Left kidney (tissue), 1 donor: ENCODE measurements at regions not wholly inside any gene's neighbourhood (a gene's known extent, or its start where the extent isn't known, plus 50 kb on each side); places are given as distances from the start of the nearest gene placed in this dataset.

Experiments
- DNase-seq: peaks from one replicate; pipeline ENCODE4 v3.0.0-alpha.2; 2013

DNA sequence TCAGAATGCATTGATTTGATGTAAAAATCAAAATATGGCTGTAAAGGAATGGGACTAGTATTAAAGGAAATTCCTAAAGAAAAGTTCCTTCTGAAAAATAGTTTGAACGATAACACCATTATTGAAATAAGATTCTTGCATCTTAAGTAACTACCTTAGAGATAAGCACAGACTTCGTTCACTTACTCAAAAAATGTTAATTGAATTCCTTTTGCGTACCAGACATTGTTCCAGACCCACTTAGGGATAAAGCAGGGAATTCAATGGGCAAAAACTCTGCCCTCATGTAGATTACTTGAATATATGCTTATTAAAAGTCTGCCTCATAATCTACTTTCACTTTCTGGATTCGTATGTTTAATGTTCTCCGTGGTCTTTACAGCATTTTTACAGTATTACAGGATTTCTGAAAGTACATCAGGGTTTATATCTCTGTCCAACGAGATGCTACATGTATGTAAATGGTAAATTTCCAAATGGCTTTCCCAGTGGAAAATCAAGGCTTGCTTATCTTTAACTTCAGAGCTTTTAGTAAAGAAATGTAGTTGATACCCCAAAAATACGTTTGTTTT is 213.7 kb downstream of the GXYLT1 start:
- no peak for DNase-seq

DNA sequence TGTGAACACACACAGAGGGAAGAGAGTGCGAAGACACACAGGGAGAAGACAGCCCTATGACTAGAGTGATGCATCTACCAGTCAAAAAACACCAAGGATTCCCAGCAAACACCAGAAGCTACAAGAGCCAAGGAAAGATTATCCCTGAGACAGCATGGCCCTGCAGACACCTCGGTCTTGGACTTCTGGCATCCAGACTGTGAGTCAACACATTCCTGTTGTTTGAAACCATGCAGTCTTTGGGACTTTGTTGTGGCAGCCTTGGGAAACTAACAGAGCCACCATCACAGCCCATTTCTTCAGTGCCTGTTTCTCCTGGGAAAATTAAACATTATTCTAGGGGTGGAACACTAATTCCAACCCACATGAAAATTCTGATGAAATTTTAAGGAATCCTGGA is 220.6 kb downstream of the GXYLT1 start:
- no peak for DNase-seq

DNA sequence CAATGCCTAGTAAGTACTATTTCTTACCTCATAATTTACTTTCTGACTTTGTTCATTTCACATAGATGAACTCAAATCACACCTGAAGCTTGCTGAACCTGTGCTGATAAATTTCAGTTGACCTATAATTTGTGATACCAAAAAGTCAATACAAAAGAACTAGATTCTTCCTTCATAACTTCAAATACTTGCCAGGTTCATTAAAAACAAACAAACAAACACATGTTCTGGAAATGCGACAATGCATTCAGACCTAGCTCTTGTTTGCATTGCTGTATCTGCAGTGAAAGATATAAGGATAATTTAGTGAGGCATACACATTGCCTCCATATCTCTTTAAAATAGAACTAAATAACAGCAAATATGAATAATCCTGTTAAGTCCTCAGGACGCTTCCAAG is 221.3 kb downstream of the GXYLT1 start:
- no peak for DNase-seq

DNA sequence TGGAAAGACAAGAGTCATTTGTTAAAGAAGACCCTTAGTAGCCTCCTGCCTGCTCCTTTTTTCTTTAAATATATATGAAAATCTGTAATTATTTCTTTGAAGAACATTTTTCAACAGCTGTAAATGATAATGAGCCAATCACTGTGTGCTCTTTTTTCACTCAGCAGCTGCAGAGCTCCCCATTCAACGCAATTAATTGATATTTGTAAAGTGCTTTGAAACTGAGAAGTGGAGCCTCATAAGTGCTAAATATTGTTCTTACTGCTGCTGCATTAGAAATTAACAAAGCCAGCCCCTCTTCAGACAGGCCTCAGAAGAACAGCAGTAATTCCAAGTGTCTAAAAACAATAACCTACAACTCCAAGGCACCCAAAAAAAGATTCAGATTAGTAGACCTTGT is 224.3 kb downstream of the GXYLT1 start:
- DNase-seq = no peak

DNA sequence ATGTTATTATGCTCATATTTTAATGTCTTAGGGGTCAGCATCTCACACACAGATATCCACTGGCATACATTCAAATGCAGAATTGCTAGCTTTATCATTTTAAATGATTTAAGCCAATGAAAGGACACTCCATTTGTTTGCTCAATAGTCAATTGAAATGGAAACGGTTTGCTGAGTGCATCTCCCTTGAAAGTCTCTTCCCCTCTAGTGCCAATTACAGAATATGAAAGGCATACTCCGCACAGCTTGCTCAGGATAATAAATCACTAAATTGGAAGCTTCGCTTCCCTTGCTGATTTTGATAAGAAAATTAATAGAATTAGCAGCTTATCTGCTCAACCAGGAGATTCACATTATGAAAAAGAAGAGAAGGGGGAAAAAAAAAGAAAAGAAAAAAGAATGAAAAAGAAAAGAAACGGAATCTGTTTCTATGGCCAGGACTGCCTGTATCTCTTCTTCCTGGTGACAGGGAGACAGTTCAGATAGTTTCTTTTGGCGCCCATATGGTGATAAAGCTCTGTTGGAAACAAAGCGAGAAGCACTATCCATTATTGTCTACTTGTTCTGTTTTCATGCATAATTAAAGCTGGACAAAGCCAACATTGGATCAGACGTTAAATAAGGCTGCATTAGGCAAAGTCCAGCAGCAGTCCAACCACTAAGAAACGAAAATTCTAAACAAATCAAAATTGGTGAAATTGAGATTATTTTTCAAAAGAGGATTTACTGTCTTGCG is 225.0 kb downstream of the GXYLT1 start:
- no peak for DNase-seq

DNA sequence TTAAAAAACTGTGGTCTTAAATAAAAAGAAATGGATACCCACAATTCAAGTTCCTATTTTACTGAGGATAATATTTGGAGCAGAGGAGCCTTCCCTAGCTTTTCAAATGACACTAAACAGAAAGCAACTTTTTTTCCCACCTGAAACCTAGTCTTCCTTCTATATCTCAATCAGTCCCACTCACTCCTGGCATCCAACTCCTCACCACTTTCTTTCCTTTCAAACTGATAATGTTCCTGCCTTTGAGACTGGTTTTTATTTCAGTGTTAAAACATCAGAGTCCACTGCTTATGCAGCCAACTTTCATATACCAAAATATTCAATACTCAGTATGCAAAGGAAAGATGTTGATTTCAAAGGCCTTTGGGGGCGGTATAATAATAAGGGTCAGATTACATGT is 225.6 kb downstream of the GXYLT1 start:
- no peak for DNase-seq

DNA sequence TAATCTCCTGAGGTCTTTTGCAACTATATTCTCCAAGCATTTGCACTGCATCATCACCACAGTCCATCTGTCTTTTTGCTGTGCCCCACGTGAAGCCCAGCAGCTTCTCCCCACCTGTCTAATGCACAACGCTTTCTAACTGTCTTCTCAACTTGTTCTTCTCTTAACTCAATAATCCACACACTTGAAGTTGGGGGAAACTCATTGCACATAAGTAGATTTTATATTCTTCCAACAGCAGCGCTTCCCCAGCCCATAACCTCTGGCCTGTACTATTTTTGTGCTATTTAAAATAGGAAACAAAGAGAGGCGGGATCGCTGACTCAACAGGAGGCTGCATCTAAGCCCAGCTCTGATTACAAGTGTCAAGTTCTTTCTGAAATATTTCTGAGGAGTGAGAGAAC is 226.7 kb downstream of the GXYLT1 start:
- DNase-seq = no peak

DNA sequence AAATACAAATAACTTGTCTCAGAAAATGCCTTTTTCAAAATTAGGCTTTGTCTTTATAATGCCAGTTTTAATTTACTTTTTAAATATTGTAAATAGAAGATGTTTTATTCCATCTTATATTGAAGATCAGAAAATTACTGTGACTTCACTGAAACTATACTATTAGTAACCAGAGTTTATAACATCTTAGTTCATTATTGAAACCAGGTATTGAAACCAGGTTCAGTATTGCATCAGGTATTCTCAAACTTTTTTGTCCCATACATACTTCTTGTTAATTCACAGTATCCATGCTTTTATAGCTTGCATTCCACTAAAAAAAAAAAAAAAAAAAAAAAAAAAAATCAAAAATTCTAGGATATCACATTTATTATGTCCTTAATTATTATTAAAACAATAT is 227.5 kb downstream of the GXYLT1 start:
- DNase-seq = no peak

DNA sequence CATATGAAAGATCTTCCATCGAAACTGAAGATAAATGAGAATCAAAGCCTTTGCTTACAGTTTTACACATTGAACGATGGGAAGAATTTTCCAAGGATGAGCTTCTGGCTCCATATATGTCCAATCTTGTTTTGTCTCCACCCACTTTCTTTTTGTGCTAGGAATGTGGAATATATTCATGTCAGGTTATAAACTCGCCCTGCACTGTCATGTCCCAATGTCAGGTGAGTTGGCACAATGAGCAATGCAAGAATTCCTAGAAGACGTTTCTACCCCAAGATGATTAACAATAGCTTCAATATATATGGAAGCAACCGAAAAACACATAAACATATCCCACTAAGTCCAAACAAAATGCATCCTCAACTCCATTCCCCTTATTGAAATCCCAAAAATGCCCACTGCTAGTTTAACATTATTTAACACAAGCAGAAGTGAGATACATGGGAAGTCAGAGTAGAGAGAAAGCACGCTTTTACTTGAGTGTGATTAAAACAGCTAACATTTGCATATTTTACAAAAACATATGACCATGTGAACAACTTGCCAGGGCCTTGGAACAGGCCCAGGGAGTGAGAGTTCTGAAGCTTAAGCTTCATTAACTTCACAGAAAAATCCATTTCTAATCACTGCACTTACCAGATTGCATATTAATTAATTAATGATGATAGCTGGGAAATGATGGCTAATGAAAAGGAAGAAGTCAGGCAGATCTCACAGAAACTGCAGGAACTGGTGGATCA is 233.9 kb downstream of the GXYLT1 start:
- DNase-seq = no peak

DNA sequence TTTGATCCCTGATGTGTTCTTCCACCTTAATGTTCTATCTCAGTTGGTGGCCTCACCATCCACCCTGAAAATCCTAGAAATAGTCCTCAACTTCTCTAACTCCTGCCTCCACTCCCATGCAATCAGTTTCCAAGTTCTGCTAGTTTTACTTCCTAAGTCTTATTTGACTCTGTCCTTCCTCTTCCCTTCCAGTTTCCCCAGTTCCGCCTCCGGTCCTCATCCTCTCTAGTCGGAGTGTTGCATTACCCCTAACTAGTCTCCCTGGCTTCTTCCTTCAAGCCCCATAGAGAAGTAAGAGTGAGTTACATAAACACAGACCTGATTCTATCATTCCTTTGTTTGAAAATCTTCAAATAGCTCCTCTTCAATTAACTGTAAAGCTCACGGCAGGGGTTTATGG is 236.5 kb downstream of the GXYLT1 start:
- no peak for DNase-seq

DNA sequence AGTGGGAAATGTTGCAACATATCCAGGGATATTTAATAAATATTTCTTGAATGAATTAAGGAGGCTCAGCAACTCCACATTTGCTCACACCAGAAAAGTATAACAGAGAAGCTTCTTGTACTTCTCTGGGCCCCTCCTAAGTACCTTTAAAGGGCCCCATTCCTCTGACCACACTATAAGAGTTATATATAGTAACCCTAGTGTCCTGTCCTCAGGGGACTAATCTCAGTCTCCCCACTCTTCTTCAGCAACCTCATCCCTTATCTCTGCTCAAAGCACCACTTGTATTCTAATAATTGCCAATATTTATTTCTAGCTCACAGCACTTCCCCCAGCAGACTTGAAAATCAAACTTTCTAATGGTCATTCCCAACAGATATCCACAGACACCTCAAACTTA is 237.1 kb downstream of the GXYLT1 start:
- DNase-seq = no peak

DNA sequence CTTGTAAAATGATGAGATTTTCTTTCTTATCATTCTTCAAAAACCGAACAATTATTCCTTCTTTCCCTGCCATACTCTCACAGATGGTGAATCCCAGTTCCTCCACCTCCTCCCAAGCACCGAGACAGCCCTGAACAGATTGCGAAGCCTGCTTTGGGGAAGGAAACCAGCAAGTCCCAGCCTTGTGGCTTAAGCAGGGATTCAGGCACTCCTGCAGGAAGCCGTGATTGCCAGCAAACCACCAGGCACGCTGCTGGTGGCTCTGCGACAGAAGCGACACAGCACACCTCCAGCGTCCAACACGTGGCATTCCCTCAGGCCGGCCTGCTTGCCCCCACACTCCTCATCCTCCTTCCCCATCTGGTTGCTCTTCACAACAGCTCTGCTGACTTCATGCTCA is 237.7 kb downstream of the GXYLT1 start:
- DNase-seq = no peak

DNA sequence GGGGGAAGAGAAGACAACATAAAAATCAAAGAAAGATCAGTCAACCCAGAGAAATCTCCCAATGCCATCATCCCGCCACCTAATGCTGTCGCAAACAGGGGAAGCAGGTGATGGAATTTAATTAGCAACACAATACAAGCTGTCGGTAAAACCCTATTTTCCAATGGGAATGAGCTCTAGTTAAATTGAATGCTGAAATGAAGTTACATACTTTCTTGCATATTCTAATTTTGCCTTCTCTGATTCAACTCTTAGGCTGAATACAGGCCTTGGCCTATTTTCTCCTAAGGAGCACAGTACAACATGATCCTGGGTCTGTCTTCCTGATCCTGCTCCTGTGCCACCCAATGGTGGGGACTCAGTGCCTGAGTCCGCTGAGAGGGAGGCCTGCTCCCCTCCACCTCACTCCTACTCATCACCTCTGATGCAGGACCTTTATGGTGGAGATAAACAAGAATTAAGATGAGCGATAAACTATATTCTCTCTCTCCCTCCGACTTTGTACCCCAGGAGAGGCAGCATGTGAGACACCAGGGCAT is 238.8 kb downstream of the GXYLT1 start:
- DNase-seq = no peak

DNA sequence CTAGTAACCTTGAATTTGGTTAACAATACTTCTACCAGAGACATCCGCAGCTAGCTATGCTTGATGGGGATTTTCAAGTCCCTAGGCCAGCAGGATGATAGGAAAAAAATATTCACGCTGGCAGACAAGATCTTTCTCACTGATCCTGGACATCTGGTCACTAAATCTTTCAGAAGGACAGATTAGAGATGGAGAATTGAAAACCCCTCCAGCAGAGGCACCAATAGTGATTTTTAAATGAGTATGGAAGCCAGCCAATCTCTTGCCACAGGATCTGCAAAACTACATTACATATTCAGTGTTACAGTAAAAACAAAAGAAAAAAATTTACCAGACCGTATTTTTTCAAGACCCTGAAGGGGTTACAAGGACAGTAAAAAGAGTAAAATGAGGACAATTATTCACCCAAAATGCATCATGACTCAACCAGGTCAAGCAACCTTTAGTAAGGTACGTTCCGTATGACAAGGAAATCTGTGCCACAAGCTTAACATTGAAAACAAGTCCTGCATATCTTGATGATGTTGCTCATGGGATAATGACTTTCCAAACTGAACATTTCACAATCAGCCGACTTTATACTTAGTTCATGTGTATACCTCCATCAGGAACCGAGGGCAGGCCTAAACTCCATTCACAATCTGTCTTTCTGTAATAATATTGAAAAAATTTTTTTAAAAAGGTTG is 239.5 kb downstream of the GXYLT1 start:
- DNase-seq = no peak

DNA sequence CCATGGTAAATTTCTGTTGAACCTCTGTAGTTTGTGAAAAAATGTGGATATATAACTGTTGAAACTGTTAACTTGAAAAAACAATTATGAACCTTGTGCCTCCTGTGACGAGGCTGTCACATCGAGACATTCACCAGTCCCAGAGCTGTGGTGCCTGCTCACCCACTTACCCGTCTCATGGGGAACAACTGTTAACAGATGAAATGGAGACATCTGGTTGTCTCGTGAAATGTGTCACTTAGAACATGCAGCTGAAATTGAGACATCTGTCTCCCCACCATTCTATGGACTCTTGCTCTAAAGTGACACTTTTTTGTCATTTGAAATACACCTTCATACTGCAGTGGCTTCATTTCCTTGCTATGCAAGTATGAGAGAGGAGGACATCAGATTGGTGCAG is 240.6 kb downstream of the GXYLT1 start:
- no peak for DNase-seq

DNA sequence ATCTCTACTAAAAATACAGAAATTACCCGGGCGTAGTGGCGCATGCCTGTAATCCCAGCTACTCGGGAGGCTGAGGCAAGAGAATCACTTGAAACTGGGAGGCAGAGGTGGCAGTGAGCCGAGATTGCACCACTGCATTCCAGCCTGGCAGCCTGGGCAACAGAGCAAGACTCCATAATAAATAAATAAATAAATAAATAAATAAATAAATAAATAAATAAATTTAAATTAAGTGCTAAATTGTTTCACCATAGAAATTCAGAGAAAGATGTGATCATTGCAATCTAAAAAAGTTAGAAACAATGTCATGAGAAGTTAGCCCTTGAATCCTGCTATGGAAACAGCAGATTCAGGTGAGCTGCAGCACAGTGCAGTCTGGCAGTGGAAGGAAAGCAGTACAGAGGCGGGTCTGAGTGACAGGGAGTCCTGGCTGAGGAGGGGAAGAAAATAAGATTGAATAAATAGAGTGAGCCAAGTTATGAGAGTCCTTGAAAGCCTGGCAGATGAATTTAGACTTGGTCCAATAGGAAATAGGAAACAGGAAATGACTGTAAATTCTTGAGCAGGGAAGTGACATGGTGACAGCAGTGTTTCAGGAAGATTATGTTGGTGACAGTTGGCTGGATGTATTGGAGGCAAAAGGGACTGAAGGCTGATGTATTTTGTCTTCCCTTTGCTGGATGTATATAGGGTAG is 241.5 kb downstream of the GXYLT1 start:
- DNase-seq = no peak

DNA sequence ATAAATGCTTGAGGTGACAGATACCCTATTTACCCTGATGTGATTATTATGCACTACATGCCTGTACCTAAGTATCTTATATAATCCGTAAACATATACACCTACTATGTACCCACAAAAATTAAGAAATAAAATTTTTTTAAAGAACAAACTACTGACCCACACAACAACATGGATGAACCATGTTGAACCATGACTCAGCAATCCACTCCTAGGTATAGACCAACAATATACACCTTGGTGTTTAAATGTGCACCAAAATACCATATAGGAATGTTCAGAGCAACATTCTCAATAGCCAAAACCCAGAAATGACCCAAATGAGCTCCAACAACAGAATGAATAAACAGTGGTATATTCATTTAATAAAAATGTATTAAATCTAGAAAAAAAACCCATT is 245.1 kb downstream of the GXYLT1 start:
- no peak for DNase-seq

DNA sequence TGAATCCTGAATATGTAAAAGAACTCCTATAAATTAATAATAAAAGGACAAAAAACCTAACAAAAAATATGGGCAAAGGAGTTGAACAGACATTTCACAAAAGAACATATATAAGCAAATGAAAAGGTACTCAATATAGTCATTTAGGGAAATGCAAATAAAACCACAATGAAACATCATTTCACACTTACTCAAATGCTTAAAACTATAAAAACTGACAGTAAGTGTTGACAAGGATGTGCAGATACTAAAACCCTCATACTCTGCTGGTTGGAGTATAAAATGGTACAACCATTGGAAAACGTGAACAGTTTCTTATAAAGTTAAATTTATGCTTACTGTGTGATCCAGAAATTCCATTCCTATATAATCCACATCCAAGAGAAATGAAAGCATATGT is 247.1 kb downstream of the GXYLT1 start:
- no peak for DNase-seq

DNA sequence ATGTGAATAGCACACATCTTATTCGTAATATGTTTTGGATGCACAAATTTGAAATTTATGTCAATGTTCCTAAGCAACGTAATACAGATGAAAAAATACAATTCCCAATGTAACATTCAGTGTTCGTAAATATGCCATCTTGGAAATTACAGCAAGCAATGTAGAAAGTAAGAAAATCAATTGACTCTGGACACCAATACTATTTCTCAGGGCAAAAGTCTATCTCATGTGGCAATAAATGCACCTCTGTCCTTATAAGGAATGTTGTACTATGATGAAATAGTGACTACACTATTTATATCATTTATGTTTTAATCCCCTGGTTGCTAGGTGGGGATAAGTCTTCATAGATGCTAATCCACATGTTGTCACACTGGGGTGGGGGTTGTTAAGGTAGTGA is 251.2 kb downstream of the GXYLT1 start:
- DNase-seq = no peak

DNA sequence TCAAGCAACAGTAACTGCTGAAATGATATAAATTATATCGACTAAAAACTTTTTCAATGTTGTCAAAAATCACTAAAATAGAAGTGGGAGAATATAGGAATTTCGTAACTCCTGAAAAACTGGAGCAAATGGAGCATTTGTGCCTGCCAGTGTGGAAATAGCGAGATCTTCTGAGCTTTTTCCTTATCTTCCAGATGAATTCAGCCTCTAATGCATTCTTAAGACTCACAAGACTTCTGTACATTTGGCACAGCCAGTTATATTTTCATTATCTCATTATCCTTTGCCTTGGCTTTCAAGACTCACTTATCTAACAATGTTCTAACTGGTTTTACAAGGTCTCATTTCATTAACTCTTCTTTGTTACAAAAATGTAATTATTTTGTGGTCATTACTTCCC is 252.4 kb downstream of the GXYLT1 start:
- DNase-seq = no peak

DNA sequence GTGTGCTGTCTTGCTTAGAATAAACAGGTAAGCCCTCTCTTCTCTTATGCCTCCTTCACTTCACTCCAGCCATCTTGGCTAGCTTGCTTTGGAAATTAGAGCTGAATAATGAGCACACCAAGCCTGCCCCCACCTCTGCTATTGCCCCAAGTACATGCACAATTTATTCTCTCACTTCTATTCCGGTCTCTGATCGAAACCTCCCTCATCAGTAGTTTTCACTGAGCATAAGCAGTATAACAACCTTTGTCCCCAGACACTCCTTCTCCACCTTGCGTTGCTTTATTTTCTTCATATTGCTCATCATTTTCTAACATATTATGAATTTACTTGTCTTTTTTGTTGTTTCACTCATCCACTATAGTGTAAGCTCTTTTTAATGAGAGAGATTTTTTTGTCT is 253.4 kb downstream of the GXYLT1 start:
- no peak for DNase-seq

DNA sequence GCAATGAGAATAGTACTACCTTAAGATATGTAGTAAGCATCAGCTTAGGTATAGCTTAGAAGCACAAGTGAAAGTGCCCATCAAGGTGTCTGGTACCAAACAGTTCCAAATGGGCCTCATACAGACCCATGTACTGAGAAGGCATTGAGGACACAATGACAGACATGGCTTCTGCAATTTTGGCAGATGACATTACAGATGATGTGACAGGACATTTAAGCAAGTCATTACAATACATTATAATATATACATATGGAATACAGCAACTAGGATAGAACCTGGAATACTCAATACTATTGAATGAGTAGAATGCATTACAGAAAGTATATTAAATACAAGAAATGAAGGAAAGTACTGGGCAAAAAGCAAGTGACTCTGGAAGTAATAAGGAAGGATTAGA is 256.4 kb downstream of the GXYLT1 start:
- DNase-seq = no peak
